ENCODE measurements at regions not wholly inside any gene's neighbourhood (a gene's known extent, or its start where the extent isn't known, plus 50 kb on each side); places are given as distances from the start of the nearest gene placed in this dataset.

DNA sequence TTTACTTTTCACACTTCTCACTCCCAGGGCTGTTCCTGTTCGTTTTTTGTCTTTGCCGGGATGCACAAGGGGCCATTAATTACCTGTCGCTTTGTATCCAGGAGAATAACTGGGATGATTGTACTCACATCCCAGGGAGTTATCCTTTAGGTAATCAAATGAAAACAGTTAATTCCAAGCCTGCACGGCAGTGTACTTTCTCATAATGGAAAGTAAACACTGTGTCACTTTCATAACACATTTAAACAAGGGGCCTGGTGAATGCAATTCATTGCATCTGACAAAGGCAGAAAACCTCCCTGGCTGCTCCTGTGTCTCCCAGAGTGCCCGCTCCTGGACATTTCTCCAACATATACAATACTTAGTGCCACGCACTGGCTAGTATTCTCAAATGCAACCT lies 138.7 kb upstream of the CELF2 start:
- DNase-seq (ENCODE audit: low read depth) = no peak
- Histone ChIP-seq H3K9me3 (ENCODE audit: control insufficient read depth, low read length) (peaks cover under 1% of the 10 kb centered on the region), H3K9ac (ENCODE audit: low read length) (no peak overlapping the region), H3K4me1 (ENCODE audit: control insufficient read depth, insufficient read depth, low read length) (no peaks in the 10 kb centered on the region), H3K36me3 (ENCODE audit: control insufficient read depth, insufficient read depth, low read length, severe bottlenecking) (no peaks in the 10 kb centered on the region), H3K4me3 (ENCODE audit: low read length) (no peak overlapping the region), H3K27me3 (replicated peaks; ENCODE audit: control insufficient read depth, insufficient read depth, low read length) (no peaks in the 10 kb centered on the region)

DNA sequence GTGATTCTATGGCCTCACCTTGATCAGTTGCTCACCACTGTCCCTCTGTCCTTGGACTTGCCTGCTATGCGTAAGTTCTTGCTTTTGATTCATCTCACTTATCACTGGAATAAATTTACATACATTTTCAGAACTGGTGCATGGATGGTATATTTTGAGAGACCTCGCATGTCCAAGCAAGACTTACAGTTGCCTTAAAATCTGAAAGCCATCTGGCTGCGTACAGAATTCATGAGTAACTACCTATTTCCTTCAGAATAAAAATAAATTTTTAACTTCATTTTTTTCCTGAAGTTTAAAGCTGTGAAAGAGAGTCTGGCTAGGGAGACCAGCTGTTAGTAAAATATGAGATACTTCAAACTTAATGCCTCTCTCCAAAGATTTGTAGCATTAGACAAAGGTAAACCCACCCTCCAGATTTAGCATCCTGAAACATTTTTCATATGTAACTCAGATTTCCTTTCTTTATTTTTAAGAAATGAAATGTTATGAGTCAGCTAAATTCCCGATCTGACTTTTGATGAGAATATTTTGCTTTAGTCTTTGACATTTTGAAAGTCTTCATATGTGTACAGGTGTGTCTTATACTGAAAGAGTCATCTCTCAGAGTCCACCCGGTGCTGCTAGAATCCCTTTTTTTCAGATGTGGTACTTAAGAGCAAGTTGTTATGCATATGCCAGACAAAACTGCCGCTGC lies 136.4 kb upstream of the CELF2 start:
- Histone ChIP-seq H3K4me1 (ENCODE audit: control insufficient read depth, insufficient read depth, low read length) (no peaks in the 10 kb centered on the region), H3K9ac (ENCODE audit: low read length) (no peak overlapping the region), H3K4me3 (ENCODE audit: low read length) (no peak overlapping the region), H3K27me3 (replicated peaks; ENCODE audit: control insufficient read depth, insufficient read depth, low read length) (no peaks in the 10 kb centered on the region), H3K36me3 (ENCODE audit: control insufficient read depth, insufficient read depth, low read length, severe bottlenecking) (no peaks in the 10 kb centered on the region), H3K9me3 (ENCODE audit: control insufficient read depth, low read length) (peaks cover 8% of the 10 kb centered on the region)
- no peak for DNase-seq (ENCODE audit: low read depth)

DNA sequence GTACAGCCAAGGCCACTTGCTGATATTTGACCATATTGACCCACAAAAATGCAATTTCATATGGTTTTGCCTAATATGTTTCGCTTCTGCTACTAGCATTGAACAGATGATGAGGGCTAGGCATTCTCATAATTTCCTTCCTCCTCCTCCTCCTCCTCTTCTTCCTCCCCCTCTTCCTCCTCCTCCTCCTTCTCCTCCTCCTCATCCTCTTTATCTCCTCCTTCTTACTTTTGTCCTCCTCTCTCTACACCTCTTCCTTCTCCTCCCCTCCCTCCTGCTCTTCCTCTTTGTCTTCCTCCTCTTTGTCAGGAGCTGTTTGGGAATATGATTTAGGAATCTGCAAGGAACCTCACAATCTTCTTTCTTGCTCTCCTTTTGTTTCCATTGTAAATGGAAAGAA lies 133.9 kb upstream of the CELF2 start:
- no peak for DNase-seq (ENCODE audit: low read depth)
- H3K27me3 ChIP-seq (replicated peaks; ENCODE audit: control insufficient read depth, insufficient read depth, low read length) = no peaks in the 10 kb centered on the region
- H3K36me3 ChIP-seq (ENCODE audit: control insufficient read depth, insufficient read depth, low read length, severe bottlenecking) = no peaks in the 10 kb centered on the region
- peaks cover 8% of the 10 kb centered on the region for H3K9me3 ChIP-seq (ENCODE audit: control insufficient read depth, low read length)
- no peak overlapping the region for H3K4me3 ChIP-seq (ENCODE audit: low read length)
- H3K9ac ChIP-seq (ENCODE audit: low read length) = no peak overlapping the region
- no peaks in the 10 kb centered on the region for H3K4me1 ChIP-seq (ENCODE audit: control insufficient read depth, insufficient read depth, low read length)

DNA sequence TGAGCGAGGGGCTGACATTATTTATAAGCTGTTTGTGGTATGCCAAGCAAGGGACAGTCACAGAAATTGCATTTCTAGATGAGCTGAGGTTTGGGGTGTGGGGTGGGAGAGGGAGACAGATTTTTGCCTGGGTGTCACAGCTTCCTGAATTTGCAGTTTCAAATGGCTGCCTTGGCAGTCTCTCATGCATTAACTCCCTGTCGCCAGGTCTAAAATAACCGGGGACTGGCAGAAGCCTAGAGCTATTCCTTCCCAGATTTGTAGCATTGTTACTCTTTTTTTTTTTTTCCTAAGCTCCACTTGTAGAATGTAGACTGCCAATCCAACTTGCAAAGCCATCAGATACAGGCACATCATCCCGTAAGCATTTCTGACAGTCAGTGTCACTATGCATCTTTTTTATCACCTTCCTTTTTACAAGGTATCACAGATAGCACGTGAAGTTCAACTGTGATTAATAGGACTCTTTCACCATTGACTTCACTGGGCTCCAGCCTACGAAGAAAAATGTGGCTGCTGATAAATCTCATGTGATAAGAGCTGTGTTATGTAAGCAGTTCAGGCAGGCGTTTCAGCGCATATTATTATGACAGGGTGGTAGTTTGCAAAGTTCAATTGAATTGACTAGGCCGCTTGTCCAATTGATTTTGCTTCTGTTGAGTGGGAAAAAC lies 130.7 kb upstream of the CELF2 start:
- no peaks in the 10 kb centered on the region for H3K27me3 ChIP-seq (replicated peaks; ENCODE audit: control insufficient read depth, insufficient read depth, low read length)
- peaks cover 11% of the 10 kb centered on the region for H3K4me1 ChIP-seq (ENCODE audit: control insufficient read depth, insufficient read depth, low read length)
- no peak overlapping the region for H3K4me3 ChIP-seq (ENCODE audit: low read length)
- no peaks in the 10 kb centered on the region for H3K36me3 ChIP-seq (ENCODE audit: control insufficient read depth, insufficient read depth, low read length, severe bottlenecking)
- DNase-seq (ENCODE audit: low read depth) = no peak
- H3K9ac ChIP-seq (ENCODE audit: low read length) = no peak overlapping the region
- H3K9me3 ChIP-seq (ENCODE audit: control insufficient read depth, low read length) = peaks cover 8% of the 10 kb centered on the region

DNA sequence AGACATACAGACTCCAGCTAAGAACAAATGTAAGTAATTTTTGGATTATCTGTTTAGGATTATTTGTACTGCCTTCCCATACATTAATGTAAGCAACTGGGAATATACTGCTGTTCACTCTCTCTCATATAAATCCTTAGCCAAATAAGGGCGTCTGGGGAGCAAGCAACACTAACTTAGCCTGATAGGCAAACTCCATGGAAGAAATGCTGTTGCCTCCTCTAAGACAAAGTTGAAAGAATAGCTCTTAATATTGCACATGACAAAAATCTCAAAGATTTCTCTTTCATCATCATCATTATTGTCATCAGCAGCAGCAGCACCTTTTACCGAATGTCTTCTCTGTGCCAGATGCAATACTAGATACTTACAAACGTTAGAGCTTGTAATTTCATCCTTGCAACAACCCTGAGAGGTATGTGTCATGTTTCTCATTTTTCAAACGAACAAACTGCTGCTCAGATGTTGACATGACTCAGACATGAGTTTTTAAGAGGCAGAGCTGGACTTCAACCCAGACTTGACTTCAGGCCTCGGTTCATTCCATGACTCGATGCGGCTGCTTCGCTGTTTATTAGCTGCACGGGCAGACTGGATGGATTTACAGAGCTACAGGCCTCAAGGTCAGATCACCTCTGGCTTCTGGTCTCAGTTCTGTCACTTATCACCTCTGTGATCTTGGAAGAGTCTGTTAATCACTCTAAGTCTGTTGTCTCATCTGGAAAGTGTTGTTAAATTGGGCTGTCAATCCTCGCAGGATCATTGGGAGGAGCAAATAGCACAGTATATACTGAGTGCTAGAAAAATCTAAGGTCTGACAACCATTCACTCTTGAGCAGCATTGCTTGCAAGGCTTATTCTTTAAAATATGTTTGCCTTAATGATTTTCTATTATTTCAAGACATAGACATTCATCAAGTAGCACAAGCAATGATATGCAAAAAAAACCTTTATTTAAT lies 126.3 kb upstream of the CELF2 start:
- Histone ChIP-seq H3K27me3 (replicated peaks; ENCODE audit: control insufficient read depth, insufficient read depth, low read length) (no peaks in the 10 kb centered on the region), H3K4me3 (ENCODE audit: low read length) (peak overlapping the region; percentile 4), H3K4me1 (ENCODE audit: control insufficient read depth, insufficient read depth, low read length) (peaks cover 18% of the 10 kb centered on the region), H3K36me3 (ENCODE audit: control insufficient read depth, insufficient read depth, low read length, severe bottlenecking) (no peaks in the 10 kb centered on the region), H3K9ac (ENCODE audit: low read length) (peak overlapping the region; percentile 38), H3K9me3 (ENCODE audit: control insufficient read depth, low read length) (peaks cover 6% of the 10 kb centered on the region)
- DNase-seq (ENCODE audit: low read depth) = peak; percentile 54

DNA sequence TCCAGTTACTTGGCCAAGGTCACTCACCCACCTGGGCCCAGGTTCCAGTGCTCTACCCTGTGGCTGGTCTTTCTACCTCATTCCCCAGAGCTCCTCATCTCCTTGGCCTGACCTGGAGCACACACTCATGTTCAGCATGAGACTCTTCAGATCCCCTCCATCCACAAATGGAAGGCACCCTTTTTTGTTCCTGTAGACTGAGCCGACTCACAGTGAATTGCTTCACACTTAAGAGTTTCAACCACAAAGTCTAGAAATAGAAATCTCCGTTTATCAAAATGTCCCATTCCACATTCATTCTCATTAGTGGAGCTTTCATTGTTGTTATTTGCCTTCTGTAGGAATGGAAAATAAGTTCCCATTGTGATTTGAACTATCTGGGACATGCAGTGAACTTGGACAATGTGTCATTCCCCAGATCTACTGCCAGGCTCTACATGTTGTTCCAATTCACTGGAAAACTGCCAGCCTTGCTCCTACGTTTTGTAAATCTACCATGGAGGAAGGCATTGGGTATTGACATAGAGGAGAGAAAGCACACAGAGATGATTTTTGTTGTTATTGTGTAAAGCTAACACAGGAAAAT lies 125.3 kb upstream of the CELF2 start:
- H3K27me3 ChIP-seq (replicated peaks; ENCODE audit: control insufficient read depth, insufficient read depth, low read length) = no peaks in the 10 kb centered on the region
- H3K4me1 ChIP-seq (ENCODE audit: control insufficient read depth, insufficient read depth, low read length) = peaks cover 18% of the 10 kb centered on the region
- no peak overlapping the region for H3K9ac ChIP-seq (ENCODE audit: low read length)
- DNase-seq (ENCODE audit: low read depth) = no peak
- H3K9me3 ChIP-seq (ENCODE audit: control insufficient read depth, low read length) = peaks cover 14% of the 10 kb centered on the region
- peak overlapping the region; percentile 8 for H3K4me3 ChIP-seq (ENCODE audit: low read length)
- no peaks in the 10 kb centered on the region for H3K36me3 ChIP-seq (ENCODE audit: control insufficient read depth, insufficient read depth, low read length, severe bottlenecking)

DNA sequence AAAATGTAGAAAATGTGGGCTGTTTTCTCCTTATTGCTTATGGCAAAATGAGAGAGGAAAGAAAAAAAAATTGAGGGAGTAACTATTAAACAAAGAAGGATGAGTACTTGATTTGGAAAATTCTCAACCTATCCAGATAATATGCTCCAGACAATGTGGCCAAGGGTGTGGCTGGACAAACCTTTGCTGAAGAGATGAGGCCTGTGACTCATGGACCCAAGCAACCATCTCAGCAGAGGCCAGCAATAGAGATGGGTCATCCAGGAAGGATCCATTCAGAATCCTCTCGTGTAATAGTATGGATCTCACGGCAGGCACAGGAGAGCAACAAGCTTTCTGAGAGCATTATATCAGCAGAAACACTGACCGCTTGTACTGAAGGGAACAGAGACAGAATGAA lies 120.3 kb upstream of the CELF2 start:
- H3K9ac ChIP-seq (ENCODE audit: low read length) = no peak overlapping the region
- H3K4me3 ChIP-seq (ENCODE audit: low read length) = no peak overlapping the region
- no peaks in the 10 kb centered on the region for H3K36me3 ChIP-seq (ENCODE audit: control insufficient read depth, insufficient read depth, low read length, severe bottlenecking)
- no peak for DNase-seq (ENCODE audit: low read depth)
- peaks cover 3% of the 10 kb centered on the region for H3K4me1 ChIP-seq (ENCODE audit: control insufficient read depth, insufficient read depth, low read length)
- no peaks in the 10 kb centered on the region for H3K27me3 ChIP-seq (replicated peaks; ENCODE audit: control insufficient read depth, insufficient read depth, low read length)
- peaks cover 14% of the 10 kb centered on the region for H3K9me3 ChIP-seq (ENCODE audit: control insufficient read depth, low read length)

DNA sequence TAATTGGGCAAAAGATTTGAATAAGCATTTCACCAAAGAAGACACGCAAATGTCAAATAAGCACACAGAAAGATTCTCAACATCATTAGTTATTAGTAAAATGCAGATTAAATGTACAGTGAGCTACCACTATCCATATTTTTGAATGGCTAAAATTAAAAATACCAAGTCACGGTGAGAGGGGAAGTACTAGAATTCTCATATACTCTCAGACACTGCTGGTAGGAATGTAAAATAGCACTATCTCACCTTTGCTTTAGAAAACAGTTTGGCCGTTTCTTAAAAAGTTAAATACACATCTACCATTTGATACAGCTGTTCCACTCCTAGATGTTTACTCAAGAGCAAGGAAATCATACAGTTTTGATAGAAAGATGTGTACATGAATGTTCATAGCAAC lies 115.8 kb upstream of the CELF2 start:
- H3K4me3 ChIP-seq (ENCODE audit: low read length) = no peak overlapping the region
- H3K9ac ChIP-seq (ENCODE audit: low read length) = no peak overlapping the region
- no peaks in the 10 kb centered on the region for H3K36me3 ChIP-seq (ENCODE audit: control insufficient read depth, insufficient read depth, low read length, severe bottlenecking)
- no peaks in the 10 kb centered on the region for H3K27me3 ChIP-seq (replicated peaks; ENCODE audit: control insufficient read depth, insufficient read depth, low read length)
- no peak for DNase-seq (ENCODE audit: low read depth)
- H3K9me3 ChIP-seq (ENCODE audit: control insufficient read depth, low read length) = peaks cover 3% of the 10 kb centered on the region
- H3K4me1 ChIP-seq (ENCODE audit: control insufficient read depth, insufficient read depth, low read length) = no peaks in the 10 kb centered on the region

DNA sequence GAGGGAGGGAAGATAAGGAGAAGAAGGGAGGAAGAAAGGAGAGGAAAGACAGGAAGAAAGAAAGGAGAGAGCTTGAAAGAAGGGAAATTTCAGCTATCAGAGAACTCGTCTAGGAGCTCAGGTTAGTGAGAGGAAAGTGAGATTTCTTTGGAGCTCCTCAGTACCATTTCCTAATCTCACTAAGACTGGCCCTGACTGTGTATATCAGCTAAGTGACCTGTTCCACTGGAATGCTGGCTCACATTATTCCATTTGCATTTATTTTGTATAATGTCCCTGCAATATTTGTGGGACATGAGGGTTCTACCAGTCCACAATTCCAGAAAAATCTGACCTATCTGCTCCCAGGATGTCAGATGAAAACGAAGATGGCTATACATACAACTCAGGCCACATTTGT lies 114.7 kb upstream of the CELF2 start:
- DNase-seq (ENCODE audit: low read depth) = peak; percentile 6

DNA sequence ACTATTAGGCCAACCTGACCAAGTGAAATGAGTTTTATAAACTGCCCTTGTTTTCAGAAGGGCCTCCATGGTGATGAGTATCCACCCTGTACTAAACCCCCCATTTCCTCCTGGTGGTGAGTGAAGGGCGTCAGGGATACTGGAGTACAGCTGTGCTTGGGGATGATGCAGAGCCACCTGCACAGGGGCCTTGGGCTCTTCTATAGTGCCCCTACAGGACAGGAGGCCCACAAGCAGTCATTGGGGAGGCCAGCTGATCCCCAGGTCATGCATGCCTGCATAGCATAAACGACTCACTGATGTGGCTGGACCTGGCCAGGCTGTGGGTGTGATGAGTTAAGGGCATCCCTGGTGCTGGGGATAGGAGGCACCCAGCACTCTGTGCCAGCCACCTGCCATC lies 114.1 kb upstream of the CELF2 start:
- DNase-seq (ENCODE audit: low read depth) = no peak
- H3K27me3 ChIP-seq (replicated peaks; ENCODE audit: control insufficient read depth, insufficient read depth, low read length) = no peaks in the 10 kb centered on the region
- no peaks in the 10 kb centered on the region for H3K36me3 ChIP-seq (ENCODE audit: control insufficient read depth, insufficient read depth, low read length, severe bottlenecking)
- no peaks in the 10 kb centered on the region for H3K4me1 ChIP-seq (ENCODE audit: control insufficient read depth, insufficient read depth, low read length)
- H3K4me3 ChIP-seq (ENCODE audit: low read length) = no peak overlapping the region
- H3K9ac ChIP-seq (ENCODE audit: low read length) = no peak overlapping the region
- no peaks in the 10 kb centered on the region for H3K9me3 ChIP-seq (ENCODE audit: control insufficient read depth, low read length)

More for the DNA sequence above, 114.7 kb upstream of the CELF2 start:
- H3K4me1 ChIP-seq (ENCODE audit: control insufficient read depth, insufficient read depth, low read length) = no peaks in the 10 kb centered on the region
- H3K4me3 ChIP-seq (ENCODE audit: low read length) = no peak overlapping the region
- no peaks in the 10 kb centered on the region for H3K9me3 ChIP-seq (ENCODE audit: control insufficient read depth, low read length)
- H3K27me3 ChIP-seq (replicated peaks; ENCODE audit: control insufficient read depth, insufficient read depth, low read length) = no peaks in the 10 kb centered on the region
- H3K9ac ChIP-seq (ENCODE audit: low read length) = no peak overlapping the region
- no peaks in the 10 kb centered on the region for H3K36me3 ChIP-seq (ENCODE audit: control insufficient read depth, insufficient read depth, low read length, severe bottlenecking)

DNA sequence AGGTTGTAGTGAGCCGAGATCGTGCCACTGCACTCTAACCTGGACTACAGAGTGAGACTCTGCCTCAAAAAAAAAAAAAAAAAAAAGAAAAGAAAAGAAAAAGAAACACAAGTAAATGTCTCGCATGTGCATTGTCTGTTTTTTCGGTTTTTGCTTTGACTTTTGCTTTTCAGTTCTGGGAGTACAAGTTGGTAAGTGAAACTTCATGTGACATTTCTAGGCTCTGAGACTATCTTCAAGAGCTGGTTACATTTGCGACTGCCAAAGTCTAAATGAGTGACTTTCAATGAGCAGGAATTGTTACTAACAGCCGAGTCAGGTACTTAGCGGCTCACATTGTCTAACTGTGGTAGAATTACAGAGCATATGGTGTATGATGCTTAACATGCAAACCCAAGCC lies 107.0 kb upstream of the CELF2 start:
- peak; percentile 5 for DNase-seq (ENCODE audit: low read depth)
- no peaks in the 10 kb centered on the region for H3K27me3 ChIP-seq (replicated peaks; ENCODE audit: control insufficient read depth, insufficient read depth, low read length)

More for the DNA sequence above, 107.0 kb upstream of the CELF2 start:
- H3K4me3 ChIP-seq (ENCODE audit: low read length) = no peak overlapping the region
- H3K36me3 ChIP-seq (ENCODE audit: control insufficient read depth, insufficient read depth, low read length, severe bottlenecking) = no peaks in the 10 kb centered on the region
- H3K4me1 ChIP-seq (ENCODE audit: control insufficient read depth, insufficient read depth, low read length) = peaks cover 15% of the 10 kb centered on the region
- H3K9ac ChIP-seq (ENCODE audit: low read length) = no peak overlapping the region
- no peaks in the 10 kb centered on the region for H3K9me3 ChIP-seq (ENCODE audit: control insufficient read depth, low read length)
